ENCODE measurements at regions not wholly inside any gene's neighbourhood (a gene's known extent, or its start where the extent isn't known, plus 50 kb on each side); places are given as distances from the start of the nearest gene placed in this dataset.

DNA sequence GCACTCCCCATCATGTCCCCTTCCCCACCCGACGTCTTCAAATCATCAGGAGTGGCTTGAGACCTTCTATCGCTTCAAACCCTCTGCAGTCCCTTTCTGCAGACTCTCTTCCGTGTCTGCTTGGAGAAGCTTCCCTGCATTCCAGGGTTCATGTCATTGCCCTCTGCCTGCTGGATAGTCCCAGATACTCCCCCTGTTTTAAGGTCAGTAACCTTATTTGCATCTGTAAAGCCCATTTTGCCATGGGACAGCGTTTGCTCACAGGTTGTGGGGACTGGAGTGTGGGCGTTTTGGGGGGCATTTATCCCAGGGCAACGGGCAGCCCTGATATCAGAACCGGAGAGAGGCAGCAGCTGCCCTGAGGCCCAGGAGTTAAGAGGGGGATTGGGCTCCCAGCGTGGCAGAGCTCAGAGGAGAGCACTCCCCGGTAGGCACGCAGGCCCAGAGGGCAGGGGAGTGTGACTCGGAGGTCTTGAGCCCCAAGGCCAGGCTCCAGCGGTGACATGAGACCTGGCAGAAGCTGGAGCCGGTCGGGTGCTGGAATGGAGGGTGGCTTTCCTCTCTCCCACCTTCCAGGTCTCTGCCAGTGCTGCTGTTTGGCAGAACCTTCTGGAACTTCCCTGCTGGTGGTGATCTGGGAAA lies 73.8 kb downstream of the RTP5 start:
- DNase-seq: peak; percentile 21

DNA sequence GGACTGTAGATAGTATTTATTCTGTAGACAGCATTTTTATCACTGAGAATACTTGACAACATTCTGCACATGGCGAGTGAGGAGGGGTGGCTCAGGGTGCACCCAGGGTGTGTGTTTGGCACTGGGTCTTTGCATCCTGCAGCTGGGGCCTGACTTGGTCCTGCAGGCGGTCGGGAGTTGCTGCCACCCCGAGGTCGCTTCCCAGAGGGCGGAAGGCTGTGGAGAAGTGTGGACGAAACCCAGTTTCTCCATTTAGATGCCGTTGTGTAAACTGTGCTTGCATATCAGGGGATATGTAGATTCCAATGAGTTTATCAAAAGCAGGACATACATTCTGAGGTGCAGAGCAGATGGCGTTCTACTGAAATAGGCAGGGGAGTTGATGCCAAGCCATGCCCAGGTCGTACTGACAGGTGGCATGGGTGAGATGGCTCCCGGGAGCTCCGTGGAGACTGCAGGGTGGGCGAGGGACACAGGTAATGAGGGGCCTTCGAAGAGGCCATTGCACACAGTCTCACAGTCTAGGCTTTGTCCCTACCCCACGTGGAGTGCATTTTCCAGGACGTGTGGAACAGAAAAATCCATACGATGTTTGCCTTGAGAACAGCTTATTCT lies 74.5 kb downstream of the RTP5 start:
- peak; percentile 18 for DNase-seq

DNA sequence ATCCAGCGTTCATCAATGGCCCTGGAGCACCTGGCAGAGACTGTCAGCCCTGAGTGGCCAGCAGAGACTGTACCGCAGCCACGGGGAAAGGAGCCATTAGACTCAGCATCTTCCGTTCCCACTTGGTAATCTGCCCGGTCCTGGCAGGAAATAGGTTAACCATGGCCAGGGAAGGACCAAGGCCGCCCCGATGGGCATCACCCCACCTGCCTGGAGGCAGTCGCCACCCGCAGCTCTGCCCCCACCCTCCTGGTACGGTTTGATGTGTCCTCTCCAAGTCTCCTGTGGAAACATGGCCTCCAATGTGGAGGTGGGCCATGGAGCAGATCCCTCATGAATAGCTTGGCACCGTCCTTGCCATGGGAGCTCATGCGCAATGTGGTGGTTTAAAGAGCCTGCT lies 75.3 kb downstream of the RTP5 start:
- DNase-seq: no peak

DNA sequence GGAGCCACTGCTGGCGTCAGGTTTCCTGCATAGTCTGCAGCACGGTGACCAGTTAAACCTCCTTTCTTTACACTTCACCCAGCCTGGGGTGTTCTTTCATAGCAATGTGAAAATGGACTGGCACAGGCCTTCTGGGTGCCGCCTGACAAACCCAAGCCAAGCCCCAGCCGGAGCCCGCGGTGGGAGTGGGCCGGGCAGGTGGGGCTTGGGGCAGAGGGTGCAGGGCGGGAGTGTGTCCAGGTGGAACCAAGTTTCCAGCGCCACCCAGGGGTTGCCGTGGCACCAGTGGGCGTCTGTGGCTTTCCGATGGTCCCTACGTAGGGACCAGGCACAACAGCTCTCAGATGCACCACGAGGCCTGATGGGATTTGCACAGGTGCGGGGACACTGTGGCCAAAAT lies 75.8 kb downstream of the RTP5 start:
- no peak for DNase-seq

DNA sequence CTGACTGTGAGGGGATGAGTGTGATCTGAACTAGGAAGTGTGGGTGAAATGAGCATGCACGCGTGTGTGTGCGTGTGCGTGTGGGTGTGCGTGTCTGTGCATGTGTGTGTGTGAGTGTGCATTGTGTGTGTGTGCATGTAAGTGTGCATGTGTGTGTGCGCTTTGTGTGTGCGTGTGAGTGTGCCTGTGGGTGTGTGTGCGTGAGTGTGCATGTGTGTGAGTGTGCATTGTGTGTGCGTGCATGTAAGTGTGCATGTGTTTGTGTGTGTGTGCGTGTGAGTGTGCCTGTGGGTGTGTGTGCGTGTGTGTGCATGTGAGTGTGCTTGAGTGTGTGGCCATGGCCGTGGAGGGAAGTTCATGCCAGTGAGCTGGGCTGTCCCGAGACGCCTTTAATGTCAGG lies 76.3 kb downstream of the RTP5 start:
- no peak for DNase-seq

DNA sequence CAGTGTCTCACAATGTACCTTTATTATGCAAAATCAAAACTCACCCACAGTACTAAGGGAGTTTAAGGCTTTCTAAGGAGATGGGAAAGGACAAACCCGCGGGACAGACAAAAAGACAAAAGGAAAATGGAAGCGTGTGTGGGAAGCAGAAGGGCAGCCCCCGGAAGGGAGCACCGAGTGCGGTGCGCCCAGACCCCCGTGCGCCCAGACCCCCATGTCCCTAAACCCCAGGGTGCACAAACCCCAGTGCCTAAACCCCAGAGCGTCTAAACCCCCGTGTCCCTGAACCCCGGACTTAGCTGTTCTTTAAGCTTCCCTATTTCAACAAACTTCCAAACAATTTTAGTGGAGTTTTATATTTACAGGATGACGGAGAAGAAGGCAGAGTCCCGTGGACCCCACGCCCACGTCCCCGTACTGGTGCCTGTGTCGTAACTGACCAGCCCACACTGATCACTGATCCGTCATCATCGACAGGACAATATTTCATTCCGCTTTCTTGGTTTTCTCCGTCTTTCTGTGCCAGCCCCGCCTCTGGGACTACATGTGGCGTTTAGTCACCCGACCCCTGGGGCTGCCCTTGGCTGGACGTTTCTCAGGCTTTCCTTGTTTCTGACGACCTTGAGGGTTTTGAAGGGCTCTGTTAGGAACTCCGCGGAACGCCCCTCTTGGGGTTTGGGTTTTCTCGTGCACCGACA lies 76.9 kb downstream of the RTP5 start:
- DNase-seq: no peak

DNA sequence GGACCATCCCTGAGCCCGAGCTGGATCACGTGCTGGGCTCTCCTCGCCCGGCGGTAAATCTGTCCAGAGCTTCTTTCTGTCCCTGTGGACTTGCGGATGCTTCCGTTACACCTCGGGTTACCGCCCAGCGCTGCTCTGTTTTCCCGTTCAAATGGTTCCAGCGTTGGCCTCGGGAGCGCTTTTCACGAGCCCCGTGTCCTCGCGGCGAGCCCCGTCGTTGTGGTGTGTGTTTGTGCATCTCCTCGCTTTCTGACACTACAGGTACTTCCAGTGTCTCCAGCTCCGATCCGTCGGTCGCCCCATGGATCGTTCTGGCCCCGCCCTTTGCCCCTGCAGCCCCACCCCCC lies 77.4 kb downstream of the RTP5 start:
- peak; percentile 13 for DNase-seq

DNA sequence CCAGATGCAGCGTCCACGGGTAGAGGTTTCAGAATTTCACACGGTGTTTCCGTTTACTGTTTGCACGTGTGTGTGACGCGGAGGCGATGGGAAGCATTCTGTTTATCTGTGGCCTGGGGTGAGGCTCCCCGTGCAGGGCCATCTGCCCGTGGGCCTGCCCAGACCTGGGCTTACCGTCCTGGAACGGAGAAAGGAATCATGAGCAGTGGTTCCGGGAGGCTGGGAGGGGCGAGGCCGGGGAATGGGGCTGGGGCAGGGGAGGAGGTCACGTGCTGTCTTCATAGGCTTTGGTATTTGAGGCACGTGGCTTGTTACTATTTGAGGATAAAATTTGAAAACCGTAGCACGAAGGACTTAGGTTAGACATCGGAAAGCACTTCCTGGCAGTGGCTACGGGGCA lies 77.9 kb downstream of the RTP5 start:
- DNase-seq: no peak

DNA sequence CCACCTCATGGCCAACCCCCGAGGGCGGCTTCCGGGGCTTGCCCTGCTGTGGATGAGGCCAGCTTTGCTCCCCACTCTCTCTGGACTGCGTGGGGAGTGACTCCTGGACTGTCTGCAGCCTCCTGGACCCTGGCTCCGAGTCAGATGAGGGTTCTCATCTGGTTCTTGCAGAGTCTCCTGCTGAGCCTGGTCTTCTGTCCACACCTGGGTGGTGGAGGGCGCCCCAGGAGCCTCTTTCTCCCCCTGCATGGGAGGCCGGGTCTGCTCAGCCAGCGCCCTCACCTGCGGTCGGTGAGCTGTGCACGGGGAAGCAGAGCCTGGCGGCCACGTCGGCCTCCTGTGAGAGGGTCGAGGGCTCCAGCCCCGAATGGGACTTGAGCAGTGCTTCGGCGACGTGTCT lies 78.3 kb downstream of the RTP5 start:
- peak; percentile 17 for DNase-seq

DNA sequence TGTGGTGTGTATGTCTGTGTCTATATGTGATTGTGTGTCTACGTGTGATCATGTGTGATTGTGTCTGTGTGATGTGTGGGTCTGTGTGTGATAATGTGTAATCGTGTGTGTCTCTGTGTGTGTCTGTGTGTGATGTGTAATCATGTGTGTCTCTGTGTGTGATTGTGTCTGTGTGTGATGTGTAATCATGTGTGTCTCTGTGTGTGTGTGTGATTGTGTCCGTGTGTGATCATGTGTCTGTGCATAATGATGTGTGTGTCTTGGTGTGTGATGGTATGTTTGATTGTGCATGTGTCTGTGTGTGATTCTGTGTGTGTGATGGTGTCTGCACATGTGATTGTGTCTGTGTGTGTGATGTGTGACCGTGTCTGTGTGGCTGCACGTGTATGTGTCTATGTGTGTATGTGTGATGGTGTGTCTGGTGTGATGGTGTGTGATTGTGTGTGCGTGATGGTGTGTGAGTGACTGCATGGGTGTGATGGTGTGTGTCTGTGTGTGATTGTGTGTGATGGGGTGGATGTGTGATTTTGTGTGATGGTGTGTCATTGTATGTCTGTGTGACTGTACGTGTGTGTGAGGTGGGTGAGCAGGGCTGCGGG lies 78.9 kb downstream of the RTP5 start:
- DNase-seq: peak; percentile 11

DNA sequence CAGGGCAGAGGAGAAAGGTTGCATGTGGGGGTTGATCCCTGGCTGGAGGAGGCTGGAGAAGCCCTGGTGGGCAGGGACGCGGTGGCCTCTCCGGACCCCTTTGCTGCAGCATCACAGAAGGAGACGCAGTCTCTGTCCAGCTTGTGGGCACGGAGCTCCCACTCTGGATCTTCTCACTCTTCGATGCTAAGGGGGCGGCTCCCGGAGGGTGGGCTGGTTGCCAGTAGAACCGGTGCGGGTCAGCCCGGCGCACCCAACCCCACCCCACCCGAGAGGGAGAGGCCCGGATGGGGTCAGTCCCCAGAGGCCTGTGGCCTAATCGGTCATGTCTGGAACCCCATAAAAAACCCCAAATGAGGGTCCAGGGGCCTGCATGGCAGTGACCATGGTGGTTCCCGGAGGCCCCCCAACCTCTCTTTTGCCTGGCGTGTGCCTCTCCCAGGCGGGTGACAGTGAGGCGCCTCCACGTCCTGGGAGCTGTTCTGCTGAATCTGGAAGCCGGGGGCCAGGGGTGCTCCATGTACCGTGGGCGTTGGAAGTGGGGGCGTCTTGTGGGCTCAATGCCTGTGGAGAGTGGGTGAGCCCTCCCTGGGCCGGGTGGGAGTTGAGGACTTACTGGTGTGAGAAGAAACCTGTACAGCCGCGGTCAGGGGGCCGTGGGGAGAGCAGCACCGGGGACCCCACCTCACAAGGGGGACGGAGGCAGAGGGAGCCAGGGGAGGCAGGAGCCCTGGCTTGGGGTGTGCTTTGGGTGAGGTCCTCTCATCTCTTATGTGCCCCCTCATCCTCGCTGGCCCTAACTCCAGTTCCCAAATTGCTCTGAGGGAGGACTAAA lies 79.6 kb downstream of the RTP5 start:
- DNase-seq: no peak

DNA sequence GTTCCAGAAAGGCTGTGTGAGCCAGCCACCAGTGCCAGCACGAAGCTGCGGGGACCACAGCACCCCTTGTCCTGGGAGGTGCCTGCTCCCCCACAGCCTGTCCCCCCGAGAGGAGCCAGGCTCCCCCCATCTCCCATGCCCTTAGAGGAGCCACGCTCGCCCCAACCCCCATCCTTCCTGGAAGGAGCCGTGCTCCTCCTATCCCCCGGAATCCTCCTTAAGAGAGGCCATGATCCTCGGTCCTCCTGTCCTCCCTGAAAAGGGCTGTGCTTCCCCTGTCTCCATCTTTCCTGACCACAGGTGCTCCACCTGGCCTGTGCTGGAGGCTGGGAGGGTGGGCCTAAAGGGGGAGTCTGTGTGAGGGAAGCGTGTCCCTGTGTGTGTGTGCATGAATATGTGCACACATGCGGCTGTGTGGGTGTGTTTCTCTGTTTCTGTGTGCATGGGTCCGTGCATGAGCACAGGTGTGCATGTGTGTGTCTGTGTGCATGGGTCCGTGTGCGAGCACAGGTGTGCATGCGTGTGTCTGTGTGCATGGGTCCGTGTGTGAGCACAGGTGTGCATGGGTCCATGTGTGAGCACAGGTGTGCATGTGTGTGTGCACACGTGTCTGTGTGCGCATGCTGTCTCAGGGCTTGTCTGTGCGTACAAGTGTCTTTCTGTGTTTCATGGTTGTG lies 80.3 kb downstream of the RTP5 start:
- DNase-seq: no peak

DNA sequence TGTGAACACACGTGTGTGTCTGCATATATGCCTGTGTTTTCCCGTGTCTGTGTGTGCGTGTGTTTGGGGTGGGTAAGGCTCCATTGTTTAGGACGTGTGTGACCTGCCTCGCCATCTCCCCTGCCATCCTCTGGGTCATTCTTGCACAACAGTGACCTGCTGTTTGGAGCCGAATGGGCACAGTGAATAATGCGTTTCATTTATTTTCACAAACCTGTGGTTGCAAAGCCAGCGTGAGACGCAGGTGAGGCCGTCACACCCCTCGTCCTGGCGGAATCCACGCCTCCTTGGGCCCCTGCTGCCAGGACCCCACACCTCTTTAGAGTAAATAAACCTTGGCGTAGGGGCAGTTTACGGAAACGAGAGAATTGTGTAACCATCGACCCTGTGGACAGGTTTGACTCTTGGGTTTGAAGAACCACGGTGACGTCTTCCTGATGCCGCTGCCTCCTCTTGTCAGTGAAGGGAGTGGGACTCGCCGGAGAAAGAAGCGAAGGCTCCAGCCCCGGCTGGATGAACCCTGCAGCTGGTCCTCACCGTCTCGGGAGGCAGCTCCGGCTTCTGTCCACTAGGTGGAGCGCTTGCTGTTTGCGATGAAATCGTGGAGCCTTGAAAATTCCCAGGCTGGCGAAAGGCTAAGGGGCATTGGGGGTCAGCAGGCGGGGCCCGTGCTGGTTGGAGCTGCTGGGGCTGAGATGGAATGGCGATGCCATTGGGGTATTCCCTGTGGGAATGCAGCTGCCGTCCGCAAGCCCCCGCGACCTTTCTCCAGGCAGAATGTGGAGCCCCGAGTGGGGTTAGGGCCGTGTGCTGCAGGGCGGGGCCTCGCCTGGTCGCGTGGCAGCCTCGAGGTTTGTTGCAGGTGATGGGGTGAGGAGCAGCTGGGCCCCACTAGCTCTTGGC lies 81.1 kb downstream of the RTP5 start:
- DNase-seq: peak; percentile 61

DNA sequence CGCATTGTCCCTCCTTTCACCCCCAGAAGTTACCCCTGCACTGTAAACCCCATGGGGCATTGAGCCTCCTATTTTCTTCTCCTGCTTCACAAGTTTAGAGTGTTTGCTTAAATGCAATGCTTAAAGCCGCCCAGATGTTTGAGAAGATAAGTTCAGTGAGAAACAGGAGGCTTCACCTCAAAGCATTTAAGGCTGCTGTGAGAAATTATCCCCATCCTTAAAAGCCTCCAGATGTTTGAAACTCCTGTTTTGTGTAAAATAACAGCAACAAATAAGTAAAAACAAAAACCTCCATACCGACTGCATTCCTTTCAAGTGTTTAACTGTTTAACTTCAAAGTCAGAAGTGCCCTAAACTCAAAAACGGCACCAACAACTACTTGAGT lies 81.8 kb downstream of the RTP5 start:
- no peak for DNase-seq

DNA sequence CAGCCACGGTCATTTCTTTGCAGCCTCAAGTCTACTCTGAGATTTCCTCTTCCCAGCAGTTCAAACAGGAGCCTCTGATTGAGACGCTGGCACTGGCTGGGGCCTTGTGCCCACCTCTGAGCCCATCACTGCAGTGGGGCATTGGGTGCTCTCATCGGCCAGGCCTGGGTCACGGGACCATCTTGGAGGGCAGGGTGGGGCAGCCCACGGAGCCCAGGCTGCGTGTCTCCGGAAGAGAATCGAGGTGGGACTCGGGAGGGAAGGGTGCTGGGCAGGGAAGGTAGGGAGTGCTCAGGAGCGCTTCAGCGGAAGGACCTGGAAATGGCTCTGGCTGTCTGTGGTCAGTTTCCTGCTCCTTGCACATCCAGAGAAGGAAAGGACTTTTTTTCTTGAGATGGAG lies 82.4 kb downstream of the RTP5 start:
- no peak for DNase-seq

DNA sequence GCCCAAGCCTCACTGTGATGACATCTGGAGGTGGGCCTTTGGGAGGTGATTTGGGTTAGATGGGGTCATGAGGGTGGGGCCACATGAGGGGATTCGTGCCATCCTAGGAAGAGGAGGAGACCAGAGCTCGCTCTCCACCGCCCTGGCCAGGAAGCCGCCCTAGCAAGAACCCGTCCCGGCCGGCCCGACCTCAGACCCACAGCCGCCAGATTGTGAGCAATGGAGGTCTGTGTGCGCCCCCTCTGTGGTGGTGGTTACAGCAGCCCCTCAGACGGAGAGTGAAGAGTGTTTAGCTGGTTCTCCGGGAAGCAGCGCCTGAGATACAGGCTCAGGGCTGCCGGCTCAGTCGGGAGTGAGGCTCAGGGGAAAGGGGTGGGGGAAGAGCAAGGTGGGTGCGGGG lies 83.3 kb downstream of the RTP5 start:
- no peak for DNase-seq

DNA sequence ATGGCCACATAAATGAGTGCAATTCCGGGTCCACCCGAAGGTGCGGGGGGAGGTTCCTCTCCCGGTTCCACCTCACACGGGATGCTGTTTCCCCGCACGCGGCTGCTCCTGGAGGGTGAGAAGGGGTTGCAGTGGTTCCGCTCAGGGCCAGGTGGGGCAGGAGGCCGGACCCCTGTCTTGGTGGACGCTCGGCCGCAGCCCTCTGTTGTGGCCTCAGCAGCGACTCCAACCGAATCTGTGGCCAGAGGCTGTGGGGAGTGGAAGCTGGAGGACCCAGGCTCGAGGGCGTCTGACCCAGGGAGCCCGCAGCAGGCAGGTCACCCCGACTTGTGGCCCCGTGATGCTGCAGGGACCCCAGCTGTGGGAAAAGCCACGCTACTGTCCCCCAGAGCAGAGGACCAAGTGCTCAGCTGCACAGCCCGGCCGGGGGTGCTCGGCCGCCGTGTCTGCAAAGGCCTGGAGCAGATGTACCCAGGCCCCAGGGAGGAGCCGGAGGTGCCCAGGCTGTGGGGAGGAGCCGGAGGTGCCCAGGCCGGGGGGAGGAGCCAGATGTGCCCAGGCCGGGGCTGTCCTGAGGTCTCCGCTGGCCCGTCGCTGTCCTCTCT lies 83.9 kb downstream of the RTP5 start:
- peak; percentile 27 for DNase-seq

DNA sequence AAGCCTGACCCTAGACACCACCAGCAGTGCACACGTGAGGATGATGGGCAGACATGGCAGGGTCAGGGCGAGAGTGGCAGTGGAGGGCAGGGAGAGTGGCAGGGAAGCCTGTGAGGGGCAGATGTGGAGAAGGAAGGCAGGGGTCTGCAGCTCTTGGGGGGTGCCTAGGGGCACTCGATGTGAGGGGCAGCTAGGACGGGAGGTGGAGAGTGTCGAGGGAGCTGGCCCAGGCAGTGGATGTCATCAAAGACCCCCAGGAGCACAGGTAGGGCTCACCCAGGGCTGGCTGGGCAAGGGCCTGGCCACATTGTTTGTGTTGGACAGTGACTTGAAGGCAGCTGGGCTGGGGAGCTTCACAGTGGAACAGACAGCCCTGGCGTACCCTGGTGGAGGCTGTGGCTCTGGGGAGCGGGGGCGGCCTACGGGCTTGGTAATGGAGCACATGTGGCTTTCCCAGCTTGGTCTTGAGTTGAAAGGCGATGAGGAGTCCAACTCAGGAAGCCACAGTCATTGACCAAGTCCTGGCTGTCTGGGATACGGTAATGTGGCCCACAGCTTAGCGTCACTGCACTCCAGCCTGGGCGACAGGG lies 87.1 kb downstream of the RTP5 start:
- DNase-seq: no peak

DNA sequence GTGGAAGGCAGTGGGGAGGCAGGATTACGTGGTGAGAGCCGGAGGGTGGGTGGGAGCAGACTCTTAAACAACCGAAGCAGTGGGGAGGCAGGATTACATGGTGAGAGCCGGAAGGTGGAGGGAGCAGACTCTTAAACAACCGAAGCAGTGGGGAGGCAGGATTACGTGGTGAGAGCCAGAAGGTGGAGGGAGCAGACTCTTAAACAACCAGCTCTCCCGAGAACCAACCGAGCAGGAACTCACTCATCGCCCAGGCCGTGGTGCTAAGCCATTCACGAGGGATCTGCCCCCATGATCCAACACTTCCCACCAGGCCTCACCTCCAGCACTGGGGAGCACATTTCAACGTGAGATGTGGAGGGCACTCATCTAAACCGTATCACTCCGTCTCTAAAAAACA lies 87.7 kb downstream of the RTP5 start:
- DNase-seq: no peak

DNA sequence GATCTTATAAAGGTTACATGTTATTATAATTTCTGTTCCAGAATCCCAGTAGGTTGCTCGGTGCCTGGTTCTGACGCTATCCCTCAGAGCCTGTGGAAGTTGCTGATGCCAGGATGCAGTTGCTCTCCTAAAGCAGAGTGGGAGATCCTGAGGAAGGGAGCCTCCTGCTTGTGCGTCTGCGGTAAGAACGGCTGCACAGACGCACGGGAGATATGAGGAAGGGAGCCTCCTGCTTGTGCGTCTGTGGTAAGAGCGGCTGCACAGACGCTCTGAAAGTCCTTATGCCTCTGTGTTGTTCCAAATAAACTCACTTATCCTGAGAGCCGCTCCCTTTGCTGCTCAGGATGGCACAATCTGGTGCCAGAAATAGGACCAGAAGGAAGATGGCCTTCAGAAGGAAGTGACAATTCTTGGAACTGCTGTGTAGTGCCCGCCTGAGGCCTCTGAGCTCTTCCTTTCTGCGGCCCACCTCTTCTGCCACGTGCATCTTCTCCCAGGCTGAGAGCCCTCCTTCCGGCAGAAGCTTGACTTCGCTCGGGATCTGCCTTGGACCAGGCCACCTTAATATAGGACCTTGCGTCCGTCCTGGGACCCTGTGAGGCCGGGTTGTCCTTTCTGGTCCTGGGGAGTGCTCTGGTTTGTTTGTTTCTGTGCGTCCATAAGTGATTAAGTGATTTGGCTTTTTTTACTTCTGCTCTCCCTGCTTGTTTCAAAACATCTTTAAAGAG lies 89.5 kb downstream of the RTP5 start:
- DNase-seq: peak; percentile 14
